Fibroblast of lung (primary cell): ENCODE measurements at regions not wholly inside any gene's neighbourhood (a gene's known extent, or its start where the extent isn't known, plus 50 kb on each side); places are given as distances from the start of the nearest gene placed in this dataset.

Experiments
- CTCF ChIP-seq, 2 donors: IDR thresholded peaks in 1 of 2; conservative IDR thresholded peaks in 1 of 2; 1 replicate in 1 of 2; 2 replicates in 1 of 2; pipeline ENCODE4 v1.5.1; 2011 to 2012; ENCODE audit warnings: low read length in 2 of 2, control low read depth in 1 of 2, inconsistent platforms in 1 of 2, low read depth in 1 of 2, mild to moderate bottlenecking in 1 of 2
- EZH2 ChIP-seq: IDR thresholded peaks from 2 replicates; pipeline ENCODE4 v1.5.1; 2012; ENCODE audit warnings: low read length, control low read depth, mild to moderate bottlenecking; ENCODE audit errors: missing control alignments

- no peak for TF ChIP-seq CTCF (conservative IDR thresholded peaks at IDR 0.05 in 1 of 2, IDR thresholded peaks at IDR 0.05 in 1 of 2; ENCODE audit: low read depth in 1 of 2, low read length in 2 of 2)
- TF ChIP-seq EZH2: no peak
Observed at GRCh38 chr4:173934933-173935620, 348.4 kb downstream of the FBXO8 start.
